Stimulated activated CD4-positive, alpha-beta T cell treated with anti-CD3 and anti-CD28 coated beads, Interleukin-4, amount 100 ng/mL, for 1 hour (primary cell): ENCODE measurements at regions not wholly inside any gene's neighbourhood (a gene's known extent, or its start where the extent isn't known, plus 50 kb on each side); places are given as distances from the start of the nearest gene placed in this dataset.
"Not testable (repeated sequence)": the region's sequence is repeated elsewhere in the genome, so short reads cannot be mapped to it uniquely, and the experiment has no call there.

Experiments
- DNase-seq: peaks from one replicate; pipeline ENCODE4 v3.0.0-alpha.2; 2020

GRCh38 chr21:38614558-38614957, 116.3 kb upstream of the ERG start:
- DNase-seq, result no peak

GRCh38 chr21:38619480-38619879, 121.2 kb upstream of the ERG start:
- no peak for DNase-seq

GRCh38 chr21:38619992-38620479, 121.8 kb upstream of the ERG start:
- no peak for DNase-seq

DNA sequence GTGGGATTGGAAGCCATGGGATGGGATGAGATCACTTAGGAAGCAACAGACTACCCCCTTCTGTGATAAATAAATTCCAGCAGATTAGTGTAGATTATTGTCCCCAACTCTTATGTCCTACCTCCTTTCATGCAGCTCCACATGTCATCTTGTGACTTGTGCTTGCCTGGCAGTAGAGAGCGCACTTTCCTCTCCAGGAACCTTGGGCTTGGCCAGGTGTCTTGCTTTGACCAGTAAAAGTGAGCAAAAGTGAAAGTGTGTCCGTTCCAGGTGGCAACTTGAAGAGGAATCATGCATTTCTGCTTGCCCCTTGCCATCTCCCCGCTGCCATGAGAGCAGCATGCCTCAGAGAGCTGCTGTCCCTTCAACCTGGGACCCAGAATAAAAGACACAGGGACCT, 122.9 kb upstream of the ERG start:
- no peak for DNase-seq

- no peak for DNase-seq
Observed at GRCh38 chr21:38622081-38622826, 124.0 kb upstream of the ERG start.

DNA sequence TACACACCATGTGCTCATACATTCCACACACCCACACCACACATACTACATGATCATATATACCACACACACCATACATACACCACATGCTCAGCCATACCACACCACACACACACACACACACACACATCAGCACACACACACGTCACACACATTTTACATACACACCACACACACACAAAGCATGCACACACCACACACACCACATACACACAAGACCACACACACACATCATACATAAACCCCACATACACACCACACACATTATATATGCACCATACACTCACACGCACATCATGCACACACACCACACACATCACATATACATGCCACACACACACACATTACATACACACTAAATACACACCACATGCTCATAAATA, 124.5 kb upstream of the ERG start:
- DNase-seq, result no peak

DNA sequence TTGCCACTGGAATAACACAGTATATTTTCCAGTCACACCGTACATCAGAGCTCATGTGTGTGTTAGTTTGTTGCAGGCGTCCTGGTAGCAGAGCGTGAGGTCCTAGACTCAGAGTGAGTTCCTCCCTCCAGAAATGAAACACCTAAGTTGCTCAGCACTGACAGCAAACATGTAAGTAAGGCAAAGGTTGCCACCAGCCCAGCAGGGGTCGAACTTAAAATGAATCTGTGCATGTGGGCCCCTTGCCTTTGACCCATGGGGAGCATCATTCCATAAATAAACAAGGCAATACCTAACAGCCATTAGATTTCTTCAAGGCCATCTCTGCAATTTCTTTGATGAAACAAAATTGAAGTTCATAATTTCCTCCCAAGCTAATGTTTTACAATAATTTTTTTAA, 125.3 kb upstream of the ERG start:
- DNase-seq, result no peak

- no peak for DNase-seq
Observed at GRCh38 chr21:38625000-38625399, 126.7 kb upstream of the ERG start.

DNA sequence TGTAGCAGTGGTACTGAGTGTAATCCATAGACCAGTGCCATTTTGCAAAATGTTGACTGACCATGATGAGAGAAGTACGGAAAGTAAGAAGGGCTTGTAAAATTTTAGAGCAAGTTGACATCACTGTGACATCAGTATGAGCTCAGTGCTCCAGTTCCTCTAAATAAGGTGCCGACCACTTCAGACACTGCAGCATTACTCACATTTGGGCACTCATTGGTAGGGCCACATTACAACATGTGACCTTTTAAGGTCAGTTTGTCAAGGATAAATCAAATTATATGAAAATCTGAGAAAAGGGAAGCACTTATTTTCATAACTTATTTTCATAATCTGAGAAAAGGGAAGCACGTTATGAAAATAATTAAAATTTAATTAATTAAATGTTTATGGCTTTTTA, 128.0 kb upstream of the ERG start:
- DNase-seq, result no peak

- no peak for DNase-seq
Observed at GRCh38 chr21:38628349-38628748, 130.1 kb upstream of the ERG start.

GRCh38 chr21:38631206-38631605, 132.9 kb upstream of the ERG start:
- DNase-seq, result no peak

DNA sequence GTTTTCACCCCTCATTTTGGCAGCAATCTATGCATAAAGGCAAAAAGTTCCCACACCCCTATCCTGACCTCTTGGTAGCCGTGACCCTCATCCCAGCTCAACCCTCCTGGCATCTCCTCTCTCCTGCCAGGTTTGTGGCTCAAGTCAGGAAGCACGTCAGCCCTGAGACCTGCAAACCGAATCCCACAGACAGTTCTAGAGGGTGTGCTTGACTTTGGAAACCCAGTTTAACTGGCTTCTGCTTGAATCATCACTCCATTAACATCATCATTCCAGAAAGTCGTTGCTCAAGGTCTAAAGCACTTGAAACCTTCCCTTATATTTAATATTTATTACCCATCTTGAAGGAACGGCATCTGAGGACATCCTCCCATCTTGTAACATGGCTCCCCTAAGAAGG, 133.4 kb upstream of the ERG start:
- DNase-seq, result no peak

GRCh38 chr21:38637161-38637560, 138.9 kb upstream of the ERG start:
- no peak for DNase-seq

DNA sequence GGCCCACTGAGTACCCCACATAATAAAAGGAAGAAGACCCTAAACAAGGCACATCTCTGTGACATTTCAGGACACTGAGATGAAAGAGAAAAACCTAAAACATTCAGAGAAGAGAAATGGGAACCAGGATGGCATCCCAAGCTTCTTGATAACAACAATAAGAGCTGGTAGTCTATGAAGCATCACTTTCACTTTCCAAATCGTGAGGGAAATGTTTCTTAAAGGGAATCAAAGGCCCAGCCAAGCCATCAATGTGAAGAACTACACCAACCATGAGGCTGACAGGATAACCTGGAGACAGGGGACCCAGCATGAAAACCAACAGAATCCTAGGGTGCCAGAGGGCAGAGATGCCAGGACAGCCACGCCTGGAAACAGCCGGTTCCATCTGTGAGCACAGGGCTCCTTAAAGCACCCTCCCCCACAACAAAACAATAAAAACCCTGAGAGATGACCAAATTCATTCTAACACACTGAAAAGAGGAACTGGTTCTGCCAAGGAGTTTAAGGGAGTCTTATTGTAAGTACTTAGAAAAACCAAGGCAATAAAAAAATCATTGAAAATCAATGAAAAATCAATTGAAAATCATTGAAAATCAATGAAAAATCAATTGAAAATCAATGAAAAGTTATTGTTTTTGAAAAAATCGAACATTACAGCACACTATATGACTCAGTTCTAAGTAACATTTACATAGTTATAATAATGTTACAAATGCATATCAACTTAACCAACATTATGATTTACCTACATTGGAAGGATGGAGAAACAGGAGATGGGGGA, 141.5 kb upstream of the ERG start:
- no peak for DNase-seq

DNA sequence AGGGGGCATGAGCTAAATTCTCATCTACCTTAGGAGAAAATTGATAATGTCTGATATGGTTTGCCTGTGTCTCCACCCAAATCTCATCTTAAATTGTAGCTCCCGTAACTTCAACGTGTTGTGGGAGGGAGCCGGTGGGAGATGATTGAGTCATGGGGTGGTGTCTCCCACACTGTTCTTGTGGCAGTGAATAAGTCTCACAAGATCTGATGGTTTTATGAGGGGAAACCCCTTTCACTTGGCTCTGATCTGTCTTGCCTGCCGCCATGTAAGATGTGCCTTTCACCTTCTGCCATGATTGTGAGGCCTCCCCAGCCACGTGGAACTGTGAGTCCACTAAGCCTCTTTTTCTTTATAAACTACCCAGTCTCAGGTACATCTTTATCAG, 142.1 kb upstream of the ERG start:
- not testable (repeated sequence) for DNase-seq

- no peak for DNase-seq
Observed at GRCh38 chr21:38643404-38644023, 145.2 kb upstream of the ERG start.

DNA sequence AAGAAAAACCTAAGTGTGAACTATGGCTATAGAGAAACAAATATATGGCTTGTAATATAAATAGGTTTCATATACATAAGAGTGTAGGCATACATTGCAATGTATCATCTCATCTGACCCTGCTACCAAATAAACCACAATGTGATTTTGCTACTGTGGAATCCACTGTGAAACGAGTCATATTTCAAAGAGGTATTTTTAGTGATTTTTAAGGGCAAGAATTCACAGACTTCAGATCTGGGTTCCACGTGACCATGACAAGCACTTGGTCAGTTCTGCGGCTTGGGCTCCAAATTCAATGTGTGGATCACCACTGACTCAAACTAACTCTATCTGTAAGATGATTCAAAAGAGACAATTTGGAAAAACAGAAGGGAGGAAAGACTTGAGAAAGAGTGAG, 147.0 kb upstream of the ERG start:
- DNase-seq, result no peak

DNA sequence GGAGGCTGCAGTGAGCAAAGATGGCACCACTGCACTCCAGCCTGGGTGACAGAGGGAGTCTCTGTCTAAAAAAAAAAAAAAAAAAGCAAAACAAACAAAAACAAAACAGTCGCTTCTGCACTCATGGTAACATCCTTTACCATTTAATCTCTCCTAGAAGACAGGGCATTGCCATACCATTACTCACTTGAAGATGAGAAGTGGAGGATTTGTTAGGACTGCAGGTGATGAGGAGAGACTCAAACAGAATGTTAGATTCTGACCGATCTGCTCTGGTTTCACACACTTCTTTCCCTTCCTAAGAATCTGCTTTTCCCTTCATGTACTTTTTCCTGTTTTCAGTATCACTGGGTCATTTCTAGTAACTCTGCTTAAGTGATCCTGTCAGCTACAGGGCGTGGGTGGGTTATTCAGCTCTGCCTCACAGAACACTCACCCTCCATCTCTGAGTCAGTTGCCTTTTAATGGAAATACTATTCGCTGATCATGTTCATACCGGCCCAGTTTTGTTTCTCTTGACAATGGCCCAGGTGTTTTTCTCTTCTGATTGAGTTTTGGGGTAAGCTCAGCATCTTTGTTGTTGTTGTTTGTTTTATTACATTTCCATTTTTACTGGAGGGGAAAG, 148.0 kb upstream of the ERG start:
- DNase-seq, result no peak

DNA sequence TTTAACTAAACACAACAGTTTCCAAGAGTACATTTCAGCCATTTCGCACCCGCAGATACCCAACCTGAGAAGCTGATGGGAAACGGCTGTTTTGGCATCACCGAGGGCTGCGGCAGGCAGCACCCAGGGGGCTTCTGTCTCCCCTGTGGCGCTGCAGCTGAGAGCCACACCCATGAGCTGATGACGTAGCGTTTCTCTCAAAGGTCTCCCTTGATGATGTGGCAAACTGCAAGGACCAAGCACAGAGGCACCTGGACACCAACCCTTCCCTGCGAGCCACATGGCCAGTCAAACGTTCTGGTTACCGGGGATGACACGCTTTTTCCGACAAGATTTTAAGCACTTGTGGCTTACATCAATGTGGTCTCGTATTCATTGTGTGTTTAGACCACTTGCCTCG, 150.8 kb upstream of the ERG start:
- no peak for DNase-seq

DNA sequence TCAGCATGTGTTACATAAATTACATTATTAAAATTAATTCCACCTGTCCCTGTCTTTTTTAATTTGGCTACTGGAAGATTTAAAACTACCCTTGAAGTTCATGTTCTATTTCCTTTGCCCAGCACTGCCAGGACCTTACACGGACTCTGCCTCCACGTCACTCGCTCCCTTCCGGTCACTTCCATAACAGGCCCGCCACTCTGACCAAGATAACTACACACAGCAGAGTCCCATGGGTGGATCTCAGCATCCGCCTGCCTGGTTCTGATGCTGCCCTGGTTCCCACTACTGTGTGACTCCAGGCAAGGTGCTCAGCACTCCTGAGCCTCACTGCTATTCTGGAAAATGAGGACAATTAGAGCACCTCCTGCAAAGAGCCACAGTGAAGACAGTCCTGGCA, 153.3 kb upstream of the ERG start:
- DNase-seq, result no peak

- no peak for DNase-seq
Observed at GRCh38 chr21:38652396-38652795, 153.3 kb upstream of the ETS2 start.

DNA sequence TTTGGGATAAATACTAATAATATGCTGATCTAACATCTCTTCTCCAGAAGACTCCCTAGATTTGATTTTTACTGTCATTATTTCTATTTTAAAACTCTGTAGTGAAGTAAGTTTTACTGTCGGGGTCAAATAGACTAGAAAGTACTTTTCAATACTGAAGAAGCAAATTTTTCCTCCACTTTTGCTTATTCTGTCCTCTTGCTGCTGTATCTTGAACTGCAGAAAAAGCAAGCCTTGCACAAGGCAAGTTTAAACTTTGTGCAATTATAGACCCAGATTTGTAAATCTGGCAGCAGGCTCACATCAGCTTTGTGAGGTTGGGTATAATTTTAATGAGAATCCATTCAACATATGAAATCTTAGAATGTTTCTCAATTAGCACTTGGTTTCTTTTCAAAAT, 151.1 kb upstream of the ETS2 start:
- no peak for DNase-seq

DNA sequence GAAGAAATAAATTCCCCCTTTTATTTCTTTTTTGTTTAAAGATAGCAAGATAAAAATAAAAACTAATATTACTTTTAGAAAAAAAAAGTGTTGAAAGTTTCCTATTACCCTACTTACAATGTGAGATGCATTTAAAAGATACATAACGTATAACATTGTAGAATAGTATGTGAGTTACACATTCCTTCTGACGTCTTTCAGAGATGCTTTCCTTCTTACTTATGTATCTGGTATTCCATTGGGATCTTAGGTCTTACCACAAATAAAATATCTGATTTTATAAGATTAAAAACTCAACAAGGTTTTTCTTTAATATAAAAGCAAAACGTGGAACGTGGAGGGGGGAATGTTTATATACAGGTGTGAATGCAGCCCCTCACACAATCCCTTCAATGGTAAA, 147.2 kb upstream of the ETS2 start:
- DNase-seq, result no peak

DNA sequence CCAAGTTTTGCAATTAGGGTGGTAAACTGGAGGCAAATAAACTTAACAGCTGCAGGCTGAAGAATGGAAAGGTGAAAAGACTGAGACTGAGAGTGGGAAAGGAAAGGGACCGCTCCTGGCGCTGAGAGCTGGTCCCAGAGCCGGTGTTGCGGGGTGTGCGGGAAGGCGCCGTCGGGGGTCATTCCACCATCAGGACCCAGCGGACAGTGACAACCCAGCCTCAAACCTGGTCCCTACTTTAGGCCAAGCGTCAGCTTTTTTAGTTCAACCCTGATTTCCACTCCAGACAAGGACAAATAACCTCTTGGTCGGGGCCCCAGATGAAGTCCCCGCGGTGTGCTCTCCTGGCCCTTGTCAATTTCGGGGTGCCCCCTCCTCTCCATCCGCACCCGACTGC, 145.8 kb upstream of the ETS2 start:
- no peak for DNase-seq
